ENCODE measurements at regions not wholly inside any gene's neighbourhood (a gene's known extent, or its start where the extent isn't known, plus 50 kb on each side); places are given as distances from the start of the nearest gene placed in this dataset.
"Not testable (repeated sequence)": the region's sequence is repeated elsewhere in the genome, so short reads cannot be mapped to it uniquely, and the experiment has no call there.

DNA sequence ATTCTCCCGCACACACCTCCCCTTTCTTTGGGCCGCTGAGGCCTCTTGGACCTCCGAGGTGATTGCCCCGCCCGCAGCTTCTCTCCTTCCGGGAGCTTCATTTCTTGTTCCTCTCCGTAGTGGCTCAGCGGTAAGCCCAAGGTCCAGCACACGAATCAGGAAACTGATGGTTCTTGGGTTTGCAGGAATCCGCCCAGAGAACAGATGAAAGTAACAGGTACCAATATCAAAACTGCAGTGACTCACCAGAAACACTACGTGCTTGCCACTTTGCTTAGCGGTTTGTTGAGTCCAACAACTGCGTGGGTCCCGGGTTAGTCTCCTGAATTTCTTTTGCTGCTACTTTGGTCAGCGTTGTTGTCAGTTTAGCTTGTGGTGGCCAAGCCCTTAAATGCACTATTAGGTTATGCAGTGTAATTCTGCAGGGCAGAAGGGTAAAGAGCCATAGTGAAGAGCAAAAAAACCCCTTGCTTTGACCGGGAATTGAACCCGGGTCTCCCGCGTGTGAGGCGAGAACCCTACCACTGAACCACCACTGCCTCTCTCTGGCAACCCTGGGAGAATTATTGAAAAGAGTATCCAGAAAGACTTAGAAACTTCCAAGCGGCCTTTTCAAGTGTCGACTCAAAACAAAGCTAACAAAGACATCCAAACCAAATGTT lies 74.2 kb upstream of the FCGR1A start:
- H3K9me3 ChIP-seq (ENCODE audit: control insufficient read depth in 2 of 2, low read length in 2 of 2); H3K4me1 ChIP-seq (ENCODE audit: control insufficient read depth, insufficient read depth, low read length, poor library complexity, severe bottlenecking); H3K27ac ChIP-seq (ENCODE audit: insufficient read depth, low read length, poor library complexity, severe bottlenecking); H3K4me1 Mint-ChIP-seq; H3K9me3 Mint-ChIP-seq; H3K36me3 ChIP-seq (ENCODE audit: control insufficient read depth, insufficient read depth, low read length); H3K27me3 Mint-ChIP-seq; H3K36me3 Mint-ChIP-seq; H3K27me3 ChIP-seq (ENCODE audit: control insufficient read depth, insufficient read depth, low read length): not testable (repeated sequence)
- peak overlapping the region; percentile 92 to 95 (median 95) for H3K27ac Mint-ChIP-seq
- peak overlapping the region; percentile 51 for H3K4me3 ChIP-seq (ENCODE audit: low read depth, low read length)
- DNase-seq (peak; percentile 16 to 75 (median 69)), ATAC-seq (ENCODE audit: low read depth in 2 of 2) (peak; percentile 53 to 67)
- H3K4me3 Mint-ChIP-seq: peak overlapping the region; percentile 88 to 92 (median 90)

GRCh38 chr1:149711651-149712050 lies 70.8 kb upstream of the FCGR1A start:
- not testable (repeated sequence) for H3K4me3 Mint-ChIP-seq; DNase-seq; H3K27ac Mint-ChIP-seq; ATAC-seq (ENCODE audit: low read depth in 2 of 2); H3K4me1 Mint-ChIP-seq; H3K9me3 ChIP-seq (ENCODE audit: control insufficient read depth in 2 of 2, low read length in 2 of 2); H3K27me3 Mint-ChIP-seq; H3K27ac ChIP-seq (ENCODE audit: insufficient read depth, low read length, poor library complexity, severe bottlenecking); H3K9me3 Mint-ChIP-seq; H3K27me3 ChIP-seq (ENCODE audit: control insufficient read depth, insufficient read depth, low read length); H3K36me3 Mint-ChIP-seq; H3K4me1 ChIP-seq (ENCODE audit: control insufficient read depth, insufficient read depth, low read length, poor library complexity, severe bottlenecking); H3K4me3 ChIP-seq (ENCODE audit: low read depth, low read length); H3K36me3 ChIP-seq (ENCODE audit: control insufficient read depth, insufficient read depth, low read length)

GRCh38 chr1:149712154-149712927 lies 70.2 kb upstream of the FCGR1A start:
- H3K9me3 ChIP-seq (ENCODE audit: control insufficient read depth in 2 of 2, low read length in 2 of 2); H3K9me3 Mint-ChIP-seq; H3K27me3 ChIP-seq (ENCODE audit: control insufficient read depth, insufficient read depth, low read length); H3K36me3 Mint-ChIP-seq; H3K36me3 ChIP-seq (ENCODE audit: control insufficient read depth, insufficient read depth, low read length); H3K4me1 ChIP-seq (ENCODE audit: control insufficient read depth, insufficient read depth, low read length, poor library complexity, severe bottlenecking); H3K4me3 ChIP-seq (ENCODE audit: low read depth, low read length); H3K27ac ChIP-seq (ENCODE audit: insufficient read depth, low read length, poor library complexity, severe bottlenecking); H3K27me3 Mint-ChIP-seq; ATAC-seq (ENCODE audit: low read depth in 2 of 2); H3K4me1 Mint-ChIP-seq; H3K27ac Mint-ChIP-seq: not testable (repeated sequence)
- peak overlapping the region in 3 of 4 donors; percentile 3 to 56 (median 32) for H3K4me3 Mint-ChIP-seq
- peak in 1 of 3 donors; percentile 52 for DNase-seq

DNA sequence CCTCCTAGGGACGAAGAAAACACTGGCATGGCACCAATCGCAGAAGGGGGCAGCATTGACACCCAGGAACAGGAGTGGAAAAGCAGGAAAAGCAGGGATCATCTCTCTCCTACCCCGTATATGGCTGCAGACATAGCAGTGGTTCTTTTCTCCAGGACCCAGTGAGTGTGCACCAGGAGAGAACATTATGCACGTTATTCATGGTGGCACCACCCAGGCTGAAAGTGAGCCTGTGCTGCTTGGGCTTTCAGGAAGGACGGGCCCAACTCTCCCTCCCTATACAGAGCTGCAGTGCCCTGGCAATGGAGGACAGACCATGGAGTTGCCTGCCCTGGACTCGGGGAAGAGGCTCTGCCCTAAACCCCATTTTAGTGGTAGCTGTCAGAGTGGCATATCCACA lies 69.0 kb upstream of the FCGR1A start:
- not testable (repeated sequence) for H3K27ac ChIP-seq (ENCODE audit: insufficient read depth, low read length, poor library complexity, severe bottlenecking); H3K36me3 ChIP-seq (ENCODE audit: control insufficient read depth, insufficient read depth, low read length); DNase-seq; H3K36me3 Mint-ChIP-seq; H3K4me3 Mint-ChIP-seq; H3K27me3 Mint-ChIP-seq; H3K9me3 Mint-ChIP-seq; H3K4me3 ChIP-seq (ENCODE audit: low read depth, low read length); H3K4me1 ChIP-seq (ENCODE audit: control insufficient read depth, insufficient read depth, low read length, poor library complexity, severe bottlenecking); H3K27me3 ChIP-seq (ENCODE audit: control insufficient read depth, insufficient read depth, low read length); ATAC-seq (ENCODE audit: low read depth in 2 of 2); H3K4me1 Mint-ChIP-seq; H3K9me3 ChIP-seq (ENCODE audit: control insufficient read depth in 2 of 2, low read length in 2 of 2); H3K27ac Mint-ChIP-seq

GRCh38 chr1:149713952-149714351 lies 68.5 kb upstream of the FCGR1A start:
- not testable (repeated sequence) for H3K36me3 ChIP-seq (ENCODE audit: control insufficient read depth, insufficient read depth, low read length); H3K9me3 Mint-ChIP-seq; H3K9me3 ChIP-seq (ENCODE audit: control insufficient read depth in 2 of 2, low read length in 2 of 2); H3K4me3 ChIP-seq (ENCODE audit: low read depth, low read length); H3K27me3 ChIP-seq (ENCODE audit: control insufficient read depth, insufficient read depth, low read length); ATAC-seq (ENCODE audit: low read depth in 2 of 2); H3K4me1 ChIP-seq (ENCODE audit: control insufficient read depth, insufficient read depth, low read length, poor library complexity, severe bottlenecking); H3K4me1 Mint-ChIP-seq; H3K36me3 Mint-ChIP-seq; H3K4me3 Mint-ChIP-seq; H3K27me3 Mint-ChIP-seq; H3K27ac Mint-ChIP-seq; H3K27ac ChIP-seq (ENCODE audit: insufficient read depth, low read length, poor library complexity, severe bottlenecking); DNase-seq

GRCh38 chr1:149724618-149725302 lies 57.7 kb upstream of the FCGR1A start:
- not testable (repeated sequence) for H3K4me3 Mint-ChIP-seq; H3K36me3 ChIP-seq (ENCODE audit: control insufficient read depth, insufficient read depth, low read length); H3K4me1 Mint-ChIP-seq; ATAC-seq (ENCODE audit: low read depth in 2 of 2); H3K9me3 Mint-ChIP-seq; DNase-seq; H3K4me3 ChIP-seq (ENCODE audit: low read depth, low read length); H3K9me3 ChIP-seq (ENCODE audit: control insufficient read depth in 2 of 2, low read length in 2 of 2); H3K27me3 ChIP-seq (ENCODE audit: control insufficient read depth, insufficient read depth, low read length); H3K36me3 Mint-ChIP-seq; H3K27ac ChIP-seq (ENCODE audit: insufficient read depth, low read length, poor library complexity, severe bottlenecking); H3K27ac Mint-ChIP-seq; H3K27me3 Mint-ChIP-seq; H3K4me1 ChIP-seq (ENCODE audit: control insufficient read depth, insufficient read depth, low read length, poor library complexity, severe bottlenecking)

GRCh38 chr1:149726688-149727087 lies 55.8 kb upstream of the FCGR1A start:
- not testable (repeated sequence) for ATAC-seq (ENCODE audit: low read depth in 2 of 2); H3K9me3 ChIP-seq (ENCODE audit: control insufficient read depth in 2 of 2, low read length in 2 of 2); H3K4me1 Mint-ChIP-seq; H3K27ac Mint-ChIP-seq; H3K9me3 Mint-ChIP-seq; H3K4me1 ChIP-seq (ENCODE audit: control insufficient read depth, insufficient read depth, low read length, poor library complexity, severe bottlenecking); H3K4me3 Mint-ChIP-seq; H3K36me3 Mint-ChIP-seq; H3K27ac ChIP-seq (ENCODE audit: insufficient read depth, low read length, poor library complexity, severe bottlenecking); H3K27me3 ChIP-seq (ENCODE audit: control insufficient read depth, insufficient read depth, low read length); H3K27me3 Mint-ChIP-seq; H3K4me3 ChIP-seq (ENCODE audit: low read depth, low read length); H3K36me3 ChIP-seq (ENCODE audit: control insufficient read depth, insufficient read depth, low read length)
- peak in 1 of 3 donors; percentile 10 for DNase-seq

GRCh38 chr1:149728598-149728997 lies 53.9 kb upstream of the FCGR1A start:
- not testable (repeated sequence) for H3K4me3 ChIP-seq (ENCODE audit: low read depth, low read length); H3K36me3 ChIP-seq (ENCODE audit: control insufficient read depth, insufficient read depth, low read length); H3K36me3 Mint-ChIP-seq; H3K27ac Mint-ChIP-seq; H3K4me1 ChIP-seq (ENCODE audit: control insufficient read depth, insufficient read depth, low read length, poor library complexity, severe bottlenecking); H3K4me3 Mint-ChIP-seq; H3K27me3 ChIP-seq (ENCODE audit: control insufficient read depth, insufficient read depth, low read length); DNase-seq; H3K9me3 ChIP-seq (ENCODE audit: control insufficient read depth in 2 of 2, low read length in 2 of 2); H3K27me3 Mint-ChIP-seq; H3K27ac ChIP-seq (ENCODE audit: insufficient read depth, low read length, poor library complexity, severe bottlenecking); H3K4me1 Mint-ChIP-seq; ATAC-seq (ENCODE audit: low read depth in 2 of 2); H3K9me3 Mint-ChIP-seq

Measured in CD4-positive, CD25-positive, alpha-beta regulatory T cell (primary cell).